Uterus (tissue), 2 donors: ENCODE measurements at regions not wholly inside any gene's neighbourhood (a gene's known extent, or its start where the extent isn't known, plus 50 kb on each side); places are given as distances from the start of the nearest gene placed in this dataset.

ENCODE experiments used
- POLR2A ChIP-seq, 2 donors: fragments of 450-650 bp; IDR thresholded peaks; one replicate each; pipeline ENCODE4 v1.6.1; 2016; ENCODE audit warnings: antibody characterized with exemption in 2 of 2, mild to moderate bottlenecking in 1 of 2, moderate library complexity in 1 of 2
- TF ChIP-seq, protein P1 (sequence below), 4 experiments: fragments of 200-600 bp in 2 of 4; fragments of 450-650 bp in 2 of 4; sonication (generic) in 2 of 4; IDR thresholded peaks; one replicate each; pipeline ENCODE4 v1.5.1; 2016 to 2019; ENCODE audit warnings: antibody characterized with exemption in 4 of 4, mild to moderate bottlenecking in 2 of 4, moderate library complexity in 1 of 4

DNA sequence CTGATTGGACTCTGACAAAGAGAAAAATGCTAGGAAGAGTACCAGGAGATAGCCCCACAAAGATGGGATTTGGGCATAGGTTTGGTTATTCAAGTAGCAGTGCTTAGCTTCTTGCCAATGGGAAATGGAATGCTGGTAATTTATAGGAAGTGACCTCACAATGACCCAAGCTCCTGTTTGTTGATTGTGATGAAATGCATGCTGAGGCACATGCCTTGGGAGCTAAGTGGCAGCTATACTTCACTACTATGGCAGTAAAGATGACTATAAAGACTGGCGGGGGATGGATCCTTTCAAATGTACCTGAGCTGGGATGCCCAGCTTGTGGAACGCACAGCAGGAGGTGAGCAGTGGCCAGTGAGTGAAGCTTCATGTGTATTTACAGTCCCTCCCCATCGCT lies 153.8 kb downstream of the ZNF22 start:
- TF ChIP-seq, protein P1, sequence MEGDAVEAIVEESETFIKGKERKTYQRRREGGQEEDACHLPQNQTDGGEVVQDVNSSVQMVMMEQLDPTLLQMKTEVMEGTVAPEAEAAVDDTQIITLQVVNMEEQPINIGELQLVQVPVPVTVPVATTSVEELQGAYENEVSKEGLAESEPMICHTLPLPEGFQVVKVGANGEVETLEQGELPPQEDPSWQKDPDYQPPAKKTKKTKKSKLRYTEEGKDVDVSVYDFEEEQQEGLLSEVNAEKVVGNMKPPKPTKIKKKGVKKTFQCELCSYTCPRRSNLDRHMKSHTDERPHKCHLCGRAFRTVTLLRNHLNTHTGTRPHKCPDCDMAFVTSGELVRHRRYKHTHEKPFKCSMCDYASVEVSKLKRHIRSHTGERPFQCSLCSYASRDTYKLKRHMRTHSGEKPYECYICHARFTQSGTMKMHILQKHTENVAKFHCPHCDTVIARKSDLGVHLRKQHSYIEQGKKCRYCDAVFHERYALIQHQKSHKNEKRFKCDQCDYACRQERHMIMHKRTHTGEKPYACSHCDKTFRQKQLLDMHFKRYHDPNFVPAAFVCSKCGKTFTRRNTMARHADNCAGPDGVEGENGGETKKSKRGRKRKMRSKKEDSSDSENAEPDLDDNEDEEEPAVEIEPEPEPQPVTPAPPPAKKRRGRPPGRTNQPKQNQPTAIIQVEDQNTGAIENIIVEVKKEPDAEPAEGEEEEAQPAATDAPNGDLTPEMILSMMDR (IDR thresholded peaks at IDR 0.05) = no peak
- TF ChIP-seq POLR2A (IDR thresholded peaks at IDR 0.05) = no peak
